K562 (cell line): ENCODE measurements at regions not wholly inside any gene's neighbourhood (a gene's known extent, or its start where the extent isn't known, plus 50 kb on each side); places are given as distances from the start of the nearest gene placed in this dataset.
"Not testable (repeated sequence)": the region's sequence is repeated elsewhere in the genome, so short reads cannot be mapped to it uniquely, and the experiment has no call there.

Source experiments
- EZH2 ChIP-seq: IDR thresholded peaks from 2 replicates; pipeline ENCODE4 v1.6.1; 2012; ENCODE audit warnings: low read depth, mild to moderate bottlenecking, inconsistent platforms, low read length, borderline replicate concordance
- MAFK ChIP-seq: IDR thresholded peaks from 2 replicates; pipeline ENCODE4 v1.6.1; 2011; ENCODE audit warnings: low read length, improper control_type of control experiment
- MTA2 ChIP-seq: fragments of 450-650 bp; IDR thresholded peaks from 2 replicates; pipeline ENCODE4 v1.6.1; 2016; ENCODE audit warnings: low read depth
- POLR2AphosphoS5 ChIP-seq: IDR thresholded peaks from 2 replicates; pipeline ENCODE4 v1.6.1; 2011; ENCODE audit warnings: mild to moderate bottlenecking, low read depth, low read length, moderate library complexity; ENCODE audit not compliant: control insufficient read depth, insufficient read depth
- POU5F1 ChIP-seq: fragments of 150-350 bp; IDR thresholded peaks from 2 replicates; pipeline ENCODE4 v1.6.1; 2014; ENCODE audit warnings: borderline replicate concordance, low read length, low read depth, mild to moderate bottlenecking; ENCODE audit not compliant: partially characterized antibody
- SPI1 ChIP-seq: IDR thresholded peaks from 2 replicates; pipeline ENCODE4 v1.6.1; 2011; ENCODE audit warnings: low read depth, low read length, control low read depth, borderline replicate concordance
- ZNF212 ChIP-seq: fragments of 450-650 bp; formaldehyde crosslinking; IDR thresholded peaks from 2 replicates; pipeline ENCODE4 v1.4.0; 2020; ENCODE audit warnings: mild to moderate bottlenecking
- ZNF274 ChIP-seq: IDR thresholded peaks from 2 replicates; pipeline ENCODE4 v1.6.1; 2011; ENCODE audit warnings: low read depth, mild to moderate bottlenecking, low read length, moderate library complexity, borderline replicate concordance
- ZNF311 ChIP-seq: fragments of 250-450 bp; sonication (Bioruptor Pico); IDR thresholded peaks from 2 replicates; pipeline ENCODE4 v1.4.0; 2020; ENCODE audit warnings: mild to moderate bottlenecking, moderate library complexity
- TF ChIP-seq, protein P1 (sequence below), 3 experiments: IDR thresholded peaks in 2 of 3; conservative IDR thresholded peaks in 1 of 3; 2 replicates each; pipeline ENCODE4 v1.5.1; 2011 to 2012; ENCODE audit warnings: low read length in 3 of 3, mild to moderate bottlenecking in 3 of 3, control low read depth in 2 of 3, improper control_type of control experiment in 1 of 3, inconsistent platforms in 1 of 3, low read depth in 1 of 3, mixed read lengths in 1 of 3, moderate library complexity in 1 of 3; ENCODE audit not compliant: insufficient read depth in 2 of 3

DNA sequence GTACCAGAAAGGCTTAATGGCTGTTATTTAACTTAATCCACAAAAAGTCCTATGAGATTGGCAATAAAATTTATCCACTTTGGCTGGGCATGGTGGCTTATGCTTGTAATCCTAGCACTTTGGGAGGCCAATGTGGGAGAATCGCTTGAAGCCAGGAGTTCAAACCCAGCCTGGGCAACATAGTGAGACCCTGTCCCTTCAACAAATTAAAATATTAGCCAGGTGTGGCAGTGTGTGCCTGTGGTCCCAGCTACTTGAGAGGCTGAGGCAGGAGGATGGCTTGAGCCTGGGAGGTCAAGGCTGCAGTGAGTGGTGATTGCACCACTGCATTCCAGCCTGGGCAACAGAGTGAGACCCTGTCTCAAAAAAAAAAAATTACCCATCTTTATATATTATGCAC lies 193.4 kb upstream of the GATA6 start:
- TF ChIP-seq POLR2AphosphoS5; MTA2; POU5F1; ZNF311; ZNF274; ZNF212 (CRISPR knock-in tag); SPI1; MAFK; EZH2: not testable (repeated sequence)
- TF ChIP-seq, protein P1, sequence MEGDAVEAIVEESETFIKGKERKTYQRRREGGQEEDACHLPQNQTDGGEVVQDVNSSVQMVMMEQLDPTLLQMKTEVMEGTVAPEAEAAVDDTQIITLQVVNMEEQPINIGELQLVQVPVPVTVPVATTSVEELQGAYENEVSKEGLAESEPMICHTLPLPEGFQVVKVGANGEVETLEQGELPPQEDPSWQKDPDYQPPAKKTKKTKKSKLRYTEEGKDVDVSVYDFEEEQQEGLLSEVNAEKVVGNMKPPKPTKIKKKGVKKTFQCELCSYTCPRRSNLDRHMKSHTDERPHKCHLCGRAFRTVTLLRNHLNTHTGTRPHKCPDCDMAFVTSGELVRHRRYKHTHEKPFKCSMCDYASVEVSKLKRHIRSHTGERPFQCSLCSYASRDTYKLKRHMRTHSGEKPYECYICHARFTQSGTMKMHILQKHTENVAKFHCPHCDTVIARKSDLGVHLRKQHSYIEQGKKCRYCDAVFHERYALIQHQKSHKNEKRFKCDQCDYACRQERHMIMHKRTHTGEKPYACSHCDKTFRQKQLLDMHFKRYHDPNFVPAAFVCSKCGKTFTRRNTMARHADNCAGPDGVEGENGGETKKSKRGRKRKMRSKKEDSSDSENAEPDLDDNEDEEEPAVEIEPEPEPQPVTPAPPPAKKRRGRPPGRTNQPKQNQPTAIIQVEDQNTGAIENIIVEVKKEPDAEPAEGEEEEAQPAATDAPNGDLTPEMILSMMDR (IDR thresholded peaks at IDR 0.05 in 2 of 3, conservative IDR thresholded peaks at IDR 0.05 in 1 of 3; ENCODE audit: insufficient read depth in 2 of 3, low read depth in 1 of 3, low read length in 3 of 3) = not testable (repeated sequence)
